CD4-positive, CD25-positive, alpha-beta regulatory T cell (primary cell): ENCODE measurements at regions not wholly inside any gene's neighbourhood (a gene's known extent, or its start where the extent isn't known, plus 50 kb on each side); places are given as distances from the start of the nearest gene placed in this dataset.

ENCODE experiments used
- ATAC-seq, 2 donors: fragments of 150-1000 bp; cut with Tn5 transposase; one replicate each; pipeline ENCODE4 v1.10.0; 2021; ENCODE audit warnings: low read depth in 2 of 2, moderate number of reproducible peaks in 2 of 2, moderate library complexity in 1 of 2
- DNase-seq, 3 donors: peaks; one replicate each; pipeline versions ENCODE4 v3.0.0 to v3.0.0-alpha.2; 2012 to 2022; ENCODE audit warnings: mixed read lengths in 1 of 3
- H3K27ac ChIP-seq: one replicate; pipeline ENCODE4 v1.7.0; 2013; ENCODE audit warnings: mild to moderate bottlenecking, low read length; ENCODE audit not compliant: insufficient read depth, poor library complexity, severe bottlenecking
- H3K27me3 ChIP-seq: one replicate; pipeline ENCODE4 v1.7.0; 2013; ENCODE audit warnings: low read length; ENCODE audit not compliant: control insufficient read depth, insufficient read depth
- H3K36me3 ChIP-seq: one replicate; pipeline ENCODE4 v1.7.0; 2013; ENCODE audit warnings: mild to moderate bottlenecking, low read length, moderate library complexity; ENCODE audit not compliant: control insufficient read depth, insufficient read depth
- H3K4me1 ChIP-seq: 2 replicates; pipeline ENCODE4 v1.7.0; 2013; ENCODE audit warnings: mild to moderate bottlenecking, low read length; ENCODE audit not compliant: insufficient read depth, control insufficient read depth, poor library complexity, severe bottlenecking
- H3K4me3 ChIP-seq: one replicate; pipeline ENCODE4 v1.7.0; 2013; ENCODE audit warnings: low read depth, mild to moderate bottlenecking, low read length, moderate library complexity
- H3K9me3 ChIP-seq, 2 experiments: 1 replicate in 1 of 2; 2 replicates in 1 of 2; pipeline ENCODE4 v1.7.0; 2013; ENCODE audit warnings: low read length in 2 of 2, mild to moderate bottlenecking in 1 of 2, moderate library complexity in 1 of 2; ENCODE audit not compliant: control insufficient read depth in 2 of 2
- H3K27ac Mint-ChIP-seq, 3 donors: one replicate each; pipeline ENCODE4 v1.8.0; 2020 to 2022; ENCODE audit warnings: mild to moderate bottlenecking in 3 of 3, mixed read lengths in 3 of 3, moderate library complexity in 2 of 3
- H3K27me3 Mint-ChIP-seq: one replicate; pipeline ENCODE4 v1.8.0; 2022; ENCODE audit warnings: mild to moderate bottlenecking, mixed read lengths
- H3K36me3 Mint-ChIP-seq: one replicate; pipeline ENCODE4 v1.8.0; 2020; ENCODE audit warnings: mixed read lengths
- H3K4me1 Mint-ChIP-seq, 4 donors: one replicate each; pipeline ENCODE4 v1.8.0; 2020 to 2022; ENCODE audit warnings: mixed read lengths in 4 of 4, mild to moderate bottlenecking in 1 of 4
- H3K4me3 Mint-ChIP-seq, 4 donors: one replicate each; pipeline ENCODE4 v1.8.0; 2020 to 2022; ENCODE audit warnings: mild to moderate bottlenecking in 4 of 4, mixed read lengths in 4 of 4, moderate library complexity in 3 of 4
- H3K9me3 Mint-ChIP-seq, 7 donors: one replicate each; pipeline ENCODE4 v1.8.0; 2020 to 2022; ENCODE audit warnings: mixed read lengths in 7 of 7, mild to moderate bottlenecking in 3 of 7, moderate library complexity in 2 of 7

- no peak overlapping the region for H3K4me3 ChIP-seq
- Mint-ChIP-seq H3K27me3 (no peaks in the 10 kb centered on the region), H3K9me3 (peaks cover 0 to 12% (median 1%) of the 10 kb centered on the region in 7 donors), H3K36me3 (no peaks in the 10 kb centered on the region), H3K4me3 (no peak overlapping the region), H3K4me1 (no peaks in the 10 kb centered on the region), H3K27ac (no peak overlapping the region)
- DNase-seq (no peak), ATAC-seq (no peak)
- H3K27me3 ChIP-seq = no peaks in the 10 kb centered on the region
- no peaks in the 10 kb centered on the region for H3K36me3 ChIP-seq
- no peak overlapping the region for H3K27ac ChIP-seq
- no peaks in the 10 kb centered on the region for H3K4me1 ChIP-seq
- no peaks in the 10 kb centered on the region for H3K9me3 ChIP-seq
Observed at GRCh38 chr14:48748151-48748675, 838.0 kb downstream of the RPS29 start.

GRCh38 chr14:48747561-48748089, 838.6 kb downstream of the RPS29 start:
- Histone ChIP-seq H3K4me3 (no peak overlapping the region), H3K27me3 (no peaks in the 10 kb centered on the region), H3K4me1 (no peaks in the 10 kb centered on the region), H3K36me3 (no peaks in the 10 kb centered on the region), H3K9me3 (no peaks in the 10 kb centered on the region), H3K27ac (no peak overlapping the region)
- no peaks in the 10 kb centered on the region for H3K4me1 Mint-ChIP-seq
- H3K4me3 Mint-ChIP-seq = no peak overlapping the region
- no peaks in the 10 kb centered on the region for H3K27me3 Mint-ChIP-seq
- no peaks in the 10 kb centered on the region for H3K36me3 Mint-ChIP-seq
- H3K9me3 Mint-ChIP-seq = peaks cover 0 to 11% (median 1%) of the 10 kb centered on the region in 7 donors
- ATAC-seq (no peak), DNase-seq (no peak)
- H3K27ac Mint-ChIP-seq = no peak overlapping the region

- DNase-seq = no peak
- Histone ChIP-seq H3K4me1 (no peaks in the 10 kb centered on the region), H3K27me3 (no peaks in the 10 kb centered on the region), H3K27ac (no peak overlapping the region), H3K36me3 (no peaks in the 10 kb centered on the region), H3K4me3 (no peak overlapping the region), H3K9me3 (peaks cover 0 to 3% of the 10 kb centered on the region in 2 experiments)
- no peak for ATAC-seq
- H3K4me1 Mint-ChIP-seq = no peaks in the 10 kb centered on the region
- H3K9me3 Mint-ChIP-seq = peaks cover 0 to 20% (median 4%) of the 10 kb centered on the region in 7 donors
- H3K4me3 Mint-ChIP-seq = no peak overlapping the region
- H3K36me3 Mint-ChIP-seq = no peaks in the 10 kb centered on the region
- H3K27me3 Mint-ChIP-seq = no peaks in the 10 kb centered on the region
- no peak overlapping the region for H3K27ac Mint-ChIP-seq
Observed at GRCh38 chr14:48744202-48744601, 842.0 kb downstream of the RPS29 start.

DNA sequence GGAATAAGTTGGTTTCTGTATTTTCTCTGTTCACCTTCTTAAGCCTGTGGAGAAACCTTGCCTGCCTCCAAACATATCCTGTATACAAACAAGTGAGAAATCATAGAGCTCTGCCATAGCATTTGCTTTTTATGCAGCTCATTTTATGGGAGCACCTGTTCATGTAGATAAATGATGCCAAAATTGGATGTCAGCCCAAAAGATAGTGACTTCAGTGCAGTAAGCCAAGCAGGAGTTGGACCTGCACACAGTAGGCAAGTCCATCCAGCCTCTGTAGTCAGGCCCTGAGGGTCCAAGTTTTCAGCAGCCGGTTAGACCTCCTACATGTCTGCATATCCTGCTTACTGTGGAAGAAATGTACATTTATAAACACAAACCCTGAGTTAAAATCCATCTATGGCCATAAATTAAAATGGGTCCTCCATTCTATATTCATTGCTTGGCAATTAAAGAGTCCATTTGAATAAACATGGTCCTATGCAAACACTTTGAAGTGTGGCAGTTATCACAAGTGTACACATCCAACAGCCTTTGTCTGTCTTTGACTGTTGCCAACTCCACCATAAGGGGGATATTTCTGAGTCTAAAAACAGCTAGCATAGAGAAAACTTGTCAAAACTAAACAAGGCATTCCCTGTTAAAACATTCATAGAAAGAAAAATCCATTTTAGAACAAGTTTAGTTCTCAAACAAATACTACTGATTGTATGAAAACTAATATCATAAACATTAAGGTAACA, 847.8 kb downstream of the RPS29 start:
- no peaks in the 10 kb centered on the region for H3K27me3 Mint-ChIP-seq
- no peak for ATAC-seq
- no peaks in the 10 kb centered on the region for H3K36me3 ChIP-seq
- peaks cover 0 to 21% (median 6%) of the 10 kb centered on the region in 7 donors for H3K9me3 Mint-ChIP-seq
- H3K4me1 Mint-ChIP-seq = no peaks in the 10 kb centered on the region
- no peaks in the 10 kb centered on the region for H3K36me3 Mint-ChIP-seq
- no peaks in the 10 kb centered on the region for H3K4me1 ChIP-seq
- no peak for DNase-seq
- peaks cover 3 to 13% of the 10 kb centered on the region in 2 experiments for H3K9me3 ChIP-seq
- no peak overlapping the region for H3K4me3 Mint-ChIP-seq
- H3K27me3 ChIP-seq = no peaks in the 10 kb centered on the region
- no peak overlapping the region for H3K27ac ChIP-seq
- H3K27ac Mint-ChIP-seq = no peak overlapping the region
- H3K4me3 ChIP-seq = no peak overlapping the region

GRCh38 chr14:48735607-48736006, 850.6 kb downstream of the RPS29 start:
- Histone ChIP-seq H3K9me3 (peaks cover 0 to 16% of the 10 kb centered on the region in 2 experiments), H3K27ac (no peak overlapping the region), H3K27me3 (no peaks in the 10 kb centered on the region), H3K4me1 (no peaks in the 10 kb centered on the region), H3K36me3 (no peaks in the 10 kb centered on the region), H3K4me3 (no peak overlapping the region)
- Mint-ChIP-seq H3K36me3 (no peaks in the 10 kb centered on the region), H3K9me3 (peaks cover 0 to 20% (median 4%) of the 10 kb centered on the region in 7 donors), H3K27me3 (no peaks in the 10 kb centered on the region), H3K4me1 (no peaks in the 10 kb centered on the region), H3K27ac (no peak overlapping the region), H3K4me3 (no peak overlapping the region)
- DNase-seq (no peak), ATAC-seq (no peak)

GRCh38 chr14:48731260-48731659, 854.9 kb downstream of the RPS29 start:
- ATAC-seq (no peak), DNase-seq (no peak)
- Histone ChIP-seq H3K9me3 (peaks cover 0 to 16% of the 10 kb centered on the region in 2 experiments), H3K36me3 (no peaks in the 10 kb centered on the region), H3K4me1 (no peaks in the 10 kb centered on the region), H3K27me3 (no peaks in the 10 kb centered on the region), H3K27ac (no peak overlapping the region), H3K4me3 (no peak overlapping the region)
- Mint-ChIP-seq H3K27me3 (no peaks in the 10 kb centered on the region), H3K9me3 (peaks cover 0 to 18% (median 5%) of the 10 kb centered on the region in 7 donors), H3K36me3 (no peaks in the 10 kb centered on the region), H3K4me1 (no peaks in the 10 kb centered on the region), H3K27ac (no peak overlapping the region), H3K4me3 (no peak overlapping the region)

- Histone ChIP-seq H3K36me3 (no peaks in the 10 kb centered on the region), H3K4me3 (no peak overlapping the region), H3K9me3 (peaks cover 0 to 3% of the 10 kb centered on the region in 2 experiments), H3K4me1 (no peaks in the 10 kb centered on the region), H3K27ac (no peak overlapping the region), H3K27me3 (no peaks in the 10 kb centered on the region)
- Mint-ChIP-seq H3K27me3 (no peaks in the 10 kb centered on the region), H3K4me1 (no peaks in the 10 kb centered on the region), H3K27ac (no peak overlapping the region), H3K36me3 (no peaks in the 10 kb centered on the region), H3K9me3 (peaks cover 0 to 15% (median 3%) of the 10 kb centered on the region in 7 donors), H3K4me3 (no peak overlapping the region)
- DNase-seq = no peak
- ATAC-seq = no peak
Observed at GRCh38 chr14:48726080-48726642, 860.0 kb downstream of the RPS29 start.
